Transverse colon (tissue), 4 donors: ENCODE measurements at regions not wholly inside any gene's neighbourhood (a gene's known extent, or its start where the extent isn't known, plus 50 kb on each side); places are given as distances from the start of the nearest gene placed in this dataset.

Source experiments
- DNase-seq: peaks from one replicate; pipeline ENCODE4 v3.0.0-alpha.2; 2019
- H3K27ac ChIP-seq, 4 donors: fragments of 200-600 bp; sonication (generic); 2 replicates each; pipeline ENCODE4 v1.5.1; 2016 to 2018; ENCODE audit warnings: inconsistent platforms in 4 of 4
- H3K27me3 ChIP-seq: fragments of 200-600 bp; sonication (generic); 2 replicates; pipeline ENCODE4 v1.5.1; 2017; ENCODE audit warnings: inconsistent platforms
- H3K36me3 ChIP-seq, 4 donors: fragments of 200-600 bp; sonication (generic); 2 replicates each; pipeline ENCODE4 v1.5.1; 2017 to 2019; ENCODE audit warnings: inconsistent platforms in 4 of 4
- H3K4me1 ChIP-seq, 4 donors: fragments of 200-600 bp; sonication (generic); 2 replicates each; pipeline ENCODE4 v1.5.1; 2017 to 2020; ENCODE audit warnings: inconsistent platforms in 4 of 4
- H3K4me3 ChIP-seq, 4 donors: fragments of 200-600 bp; sonication (generic); 1 replicate in 1 of 4; 2 replicates in 3 of 4; pipeline versions ENCODE4 v1.5.1 to v1.6.1; 2017 to 2019; ENCODE audit warnings: inconsistent platforms in 4 of 4
- H3K9me3 ChIP-seq, 2 donors: fragments of 200-600 bp; sonication (generic); 2 replicates each; pipeline ENCODE4 v1.5.1; 2017 to 2019; ENCODE audit warnings: inconsistent platforms in 2 of 2
- CTCF ChIP-seq, 5 experiments: fragments of 200-600 bp in 3 of 5; fragments of 450-650 bp in 2 of 5; sonication (generic) in 3 of 5; IDR thresholded peaks; 1 replicate in 2 of 5; 2 replicates in 3 of 5; pipeline ENCODE4 v1.5.1; 2016 to 2017; ENCODE audit warnings: antibody characterized with exemption in 5 of 5, inconsistent platforms in 3 of 5, mild to moderate bottlenecking in 2 of 5, moderate library complexity in 1 of 5
- EP300 ChIP-seq: sonication (generic); formaldehyde crosslinking; IDR thresholded peaks from one replicate; pipeline ENCODE4 v1.6.1; 2017; ENCODE audit warnings: antibody characterized with exemption, low read depth
- POLR2A ChIP-seq: fragments of 450-650 bp; IDR thresholded peaks from one replicate; pipeline ENCODE4 v1.6.1; 2016; ENCODE audit warnings: antibody characterized with exemption, mild to moderate bottlenecking, moderate library complexity
- POLR2AphosphoS5 ChIP-seq, 3 donors: sonication (generic); formaldehyde crosslinking; IDR thresholded peaks; one replicate each; pipeline ENCODE4 v1.6.1; 2016; ENCODE audit warnings: antibody characterized with exemption in 3 of 3
- WGBS, 2 donors: methylation state at CpG; one replicate each; pipeline ENCODE4 v1.1.5; 2018; ENCODE audit warnings: low coverage in 1 of 2; 5-methylcytosine and 5-hydroxymethylcytosine counted together
- in situ Hi-C, 4 donors: fragments of 200-750 bp; cut with MboI; loops; one replicate each; pipeline versions ENCODE4 v1.15.0 to v1.15.1; 2017; ENCODE audit warnings: low sequenced_read_pairs in 3 of 4, low pct_ligation_motif_present in 1 of 4, low pct_unique_long_range_greater_than_20kb in 1 of 4
- intact Hi-C: fragments of 100-400 bp; cut with DNase I; formaldehyde crosslinking; loops from one replicate; pipeline ENCODE4 v1.15.1; 2023; ENCODE audit warnings: low total_unique reads

GRCh38 chr1:10901891-10902805, 105.7 kb upstream of the CASZ1 start:
- Histone ChIP-seq H3K27ac (no peak overlapping the region), H3K27me3 (peaks cover 5% of the 10 kb centered on the region), H3K4me3 (no peak overlapping the region), H3K4me1 (peaks cover 0 to 13% (median 11%) of the 10 kb centered on the region in 4 donors), H3K36me3 (no peaks in the 10 kb centered on the region), H3K9me3 (no peaks in the 10 kb centered on the region)
- WGBS, 2 donors, result 72 to 100% methylated on average over 2 to 18 of the region's 18 CpGs
- DNase-seq, result no peak
- intact Hi-C loops (no loop called here), in situ Hi-C loops (no loop called here)
- TF ChIP-seq POLR2A, result no peak
- TF ChIP-seq EP300, result no peak
- TF ChIP-seq POLR2AphosphoS5 (IDR thresholded peaks at IDR 0.05), result no peak
- TF ChIP-seq CTCF (IDR thresholded peaks at IDR 0.05), result no peak

GRCh38 chr1:10903421-10903820, 107.0 kb upstream of the CASZ1 start:
- 80 to 84% methylated on average over 1 to 3 of the region's 3 CpGs for whole genome bisulfite sequencing, 2 donors
- Histone ChIP-seq H3K27ac (no peak overlapping the region), H3K9me3 (no peaks in the 10 kb centered on the region), H3K4me3 (no peak overlapping the region), H3K4me1 (peaks cover 0 to 13% (median 11%) of the 10 kb centered on the region in 4 donors), H3K27me3 (peaks cover 5% of the 10 kb centered on the region), H3K36me3 (no peaks in the 10 kb centered on the region)
- in situ Hi-C loops (no loop called here), intact Hi-C loops (no loop called here)
- no peak for TF ChIP-seq POLR2A
- TF ChIP-seq EP300, result no peak
- TF ChIP-seq CTCF (IDR thresholded peaks at IDR 0.05), result no peak
- TF ChIP-seq POLR2AphosphoS5 (IDR thresholded peaks at IDR 0.05), result no peak
- no peak for DNase-seq

- no peaks in the 10 kb centered on the region for H3K36me3 ChIP-seq
- H3K27ac ChIP-seq, result no peak overlapping the region
- no peaks in the 10 kb centered on the region for H3K9me3 ChIP-seq
- no peak for DNase-seq
- no peak overlapping the region for H3K4me3 ChIP-seq
- intact Hi-C loops (no loop called here), in situ Hi-C loops (no loop called here)
- TF ChIP-seq POLR2AphosphoS5 (IDR thresholded peaks at IDR 0.05), result no peak
- no peak for TF ChIP-seq CTCF (IDR thresholded peaks at IDR 0.05)
- H3K4me1 ChIP-seq, result peaks cover 0 to 13% (median 11%) of the 10 kb centered on the region in 4 donors
- H3K27me3 ChIP-seq, result peaks cover 5% of the 10 kb centered on the region
- WGBS, 2 donors, result 74% methylated on average over 9 of the region's 9 CpGs; no CpG with 5 or more reads in 1 of the 2 donors
Observed at GRCh38 chr1:10903821-10904220, 107.4 kb upstream of the CASZ1 start.

GRCh38 chr1:10904396-10905358, 107.8 kb upstream of the TARDBP start:
- no peak for TF ChIP-seq POLR2A
- intact Hi-C loops, result no loop called here
- Histone ChIP-seq H3K27ac (no peak overlapping the region), H3K36me3 (no peaks in the 10 kb centered on the region), H3K4me3 (no peak overlapping the region), H3K9me3 (no peaks in the 10 kb centered on the region), H3K27me3 (peaks cover 5% of the 10 kb centered on the region), H3K4me1 (peaks cover 0 to 13% (median 11%) of the 10 kb centered on the region in 4 donors)
- WGBS, 2 donors, result 57 to 61% methylated on average over 7 to 23 of the region's 23 CpGs
- DNase-seq, result no peak
- in situ Hi-C loops, result no loop called here
